NCI-H2029 (cell line): ENCODE measurements at regions not wholly inside any gene's neighbourhood (a gene's known extent, or its start where the extent isn't known, plus 50 kb on each side); places are given as distances from the start of the nearest gene placed in this dataset.
A peak's percentile ranks its signal among the peaks of the same experiment; 100 is the strongest.
"Not testable (repeated sequence)": the region's sequence is repeated elsewhere in the genome, so short reads cannot be mapped to it uniquely, and the experiment has no call there.

Source experiments
- DNase-seq: peaks from one replicate; lab custom pipeline; 2025; lab: John Stamatoyannopoulos, UW

- no peak for DNase-seq
Observed at GRCh38 chr2:2896011-2896410, 481.6 kb downstream of the EIPR1 start.

GRCh38 chr2:2894011-2894410, 483.6 kb downstream of the EIPR1 start:
- DNase-seq = not testable (repeated sequence)

- DNase-seq = no peak
Observed at GRCh38 chr2:2892892-2893291, 484.7 kb downstream of the EIPR1 start.

- no peak for DNase-seq
Observed at GRCh38 chr2:2892378-2892777, 485.2 kb downstream of the EIPR1 start.

GRCh38 chr2:2890901-2891300, 486.7 kb downstream of the EIPR1 start:
- DNase-seq = no peak

GRCh38 chr2:2890246-2890645, 487.4 kb downstream of the EIPR1 start:
- no peak for DNase-seq

GRCh38 chr2:2889646-2890045, 488.0 kb downstream of the EIPR1 start:
- DNase-seq = no peak

GRCh38 chr2:2889141-2889540, 488.5 kb downstream of the EIPR1 start:
- no peak for DNase-seq

- no peak for DNase-seq
Observed at GRCh38 chr2:2887772-2888387, 489.7 kb downstream of the EIPR1 start.

GRCh38 chr2:2886922-2887321, 490.7 kb downstream of the EIPR1 start:
- no peak for DNase-seq

GRCh38 chr2:2881499-2881898, 496.1 kb downstream of the EIPR1 start:
- DNase-seq = peak; percentile 27

GRCh38 chr2:2880938-2881337, 496.7 kb downstream of the EIPR1 start:
- DNase-seq = no peak

GRCh38 chr2:2879781-2880180, 497.8 kb downstream of the EIPR1 start:
- no peak for DNase-seq

- DNase-seq = no peak
Observed at GRCh38 chr2:2879071-2879470, 498.5 kb downstream of the EIPR1 start.

- DNase-seq = no peak
Observed at GRCh38 chr2:2877427-2877826, 500.2 kb downstream of the EIPR1 start.

GRCh38 chr2:2876331-2877221, 501.0 kb downstream of the EIPR1 start:
- no peak for DNase-seq

- DNase-seq = no peak
Observed at GRCh38 chr2:2875831-2876230, 501.8 kb downstream of the EIPR1 start.

GRCh38 chr2:2875296-2875695, 502.3 kb downstream of the EIPR1 start:
- no peak for DNase-seq

- DNase-seq = no peak
Observed at GRCh38 chr2:2874805-2875204, 502.8 kb downstream of the EIPR1 start.

GRCh38 chr2:2874341-2874740, 503.3 kb downstream of the EIPR1 start:
- DNase-seq = no peak

GRCh38 chr2:2873450-2873811, 504.2 kb downstream of the EIPR1 start:
- no peak for DNase-seq

GRCh38 chr2:2872713-2873449, 504.7 kb downstream of the EIPR1 start:
- DNase-seq = no peak

- DNase-seq = no peak
Observed at GRCh38 chr2:2872309-2872617, 505.4 kb downstream of the EIPR1 start.
